HG03571 (cell line): ENCODE measurements at regions not wholly inside any gene's neighbourhood (a gene's known extent, or its start where the extent isn't known, plus 50 kb on each side); places are given as distances from the start of the nearest gene placed in this dataset.

Experiments
- ATAC-seq: cut with Tn5 transposase; IDR thresholded peaks from one replicate; pipeline ENCODE4 v1.9.1; 2021; ENCODE audit not compliant: unreplicated experiment

DNA sequence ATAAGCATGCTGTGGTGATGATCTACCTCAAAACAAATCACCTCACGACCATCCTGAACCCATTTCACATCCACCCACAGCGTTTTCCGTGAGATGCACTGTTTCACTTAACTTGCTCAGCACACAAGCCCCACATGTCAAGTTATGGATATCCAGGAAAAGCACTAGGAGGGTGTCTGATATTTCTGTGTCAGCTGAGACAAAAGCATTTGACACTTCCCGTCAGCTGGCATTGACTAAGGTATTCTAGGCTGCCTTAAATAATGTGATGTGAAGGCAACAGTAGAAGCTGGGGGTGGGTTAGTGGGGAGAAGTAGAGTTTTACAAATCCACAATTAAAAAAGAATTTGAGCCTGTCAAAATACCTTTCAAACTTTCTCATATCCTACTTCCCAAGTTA, 68.7 kb upstream of the MDFIC start:
- no peak for ATAC-seq

DNA sequence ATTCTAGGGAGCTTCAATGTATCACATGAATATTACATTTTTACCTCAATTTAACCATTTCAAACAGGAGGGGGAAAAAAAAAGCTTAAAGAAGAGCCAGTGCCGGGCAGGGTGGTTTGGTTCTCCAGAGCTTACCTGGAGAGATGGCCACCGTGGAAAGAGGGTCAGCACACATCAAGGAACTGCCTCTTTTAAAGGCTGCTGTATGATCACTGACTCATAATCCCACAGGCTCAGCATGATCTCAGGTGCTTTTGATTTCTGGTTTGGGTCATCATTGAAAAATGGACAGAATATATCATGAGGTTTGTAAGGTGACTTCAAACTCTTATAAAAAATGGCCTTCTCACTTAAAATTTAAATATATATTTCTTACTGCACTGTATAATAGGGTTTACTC, 67.5 kb upstream of the MDFIC start:
- no peak for ATAC-seq

DNA sequence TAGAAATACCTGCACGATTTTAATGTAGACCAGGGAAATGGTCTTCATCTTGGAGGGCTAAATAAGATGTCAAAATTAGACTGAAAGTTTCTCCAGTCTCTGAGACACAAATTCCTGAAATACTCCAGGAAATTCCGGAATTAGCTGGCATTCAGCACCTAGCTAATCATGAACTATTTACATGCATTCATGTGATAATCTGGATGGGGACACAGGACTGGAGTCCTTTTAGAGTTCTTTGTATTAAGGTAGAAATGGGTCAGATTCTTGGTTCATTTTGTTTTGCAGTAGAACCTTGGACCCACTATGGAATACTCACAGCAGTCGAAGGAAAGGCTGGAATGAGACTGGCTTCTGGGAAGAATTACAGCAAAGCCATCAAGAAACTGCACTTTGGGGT, 65.3 kb upstream of the MDFIC start:
- ATAC-seq: no peak

DNA sequence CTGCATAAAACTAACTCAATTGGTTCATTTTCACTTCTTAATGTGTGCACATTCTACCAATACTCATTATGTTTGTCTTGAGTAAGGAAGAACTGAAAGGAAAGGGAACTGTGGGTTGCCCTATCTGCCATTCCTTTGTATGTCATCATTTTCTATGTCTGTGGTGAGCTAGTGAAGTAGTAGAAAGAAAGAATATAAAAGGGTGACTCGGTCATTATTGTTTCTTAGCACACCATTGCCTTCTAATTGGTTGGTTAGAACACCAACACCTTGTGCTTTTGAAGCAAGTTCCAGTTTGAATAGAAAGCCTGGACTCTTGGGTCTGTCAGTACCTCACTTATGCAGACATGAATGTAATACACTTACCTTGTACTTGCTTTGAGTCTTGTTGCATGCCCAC, 64.3 kb upstream of the MDFIC start:
- no peak for ATAC-seq

DNA sequence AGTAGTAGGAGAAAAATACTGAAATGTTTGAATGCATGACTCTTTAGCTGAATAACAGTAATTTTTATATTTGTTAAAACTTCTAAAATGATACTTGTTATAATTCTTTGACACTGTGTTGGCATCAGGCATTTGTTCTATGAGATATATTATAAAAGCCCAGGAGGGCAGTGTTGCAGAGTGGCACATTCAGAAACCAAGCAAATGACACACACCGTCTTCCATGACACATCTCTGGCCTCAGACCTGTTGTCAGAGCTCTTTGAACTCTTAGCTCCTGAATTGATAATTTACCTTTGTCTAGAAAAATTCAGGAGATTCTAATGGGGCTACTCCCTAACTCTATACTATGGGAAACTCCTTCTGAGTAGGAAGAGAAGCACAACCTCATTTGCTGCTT, 62.4 kb upstream of the MDFIC start:
- ATAC-seq: no peak

DNA sequence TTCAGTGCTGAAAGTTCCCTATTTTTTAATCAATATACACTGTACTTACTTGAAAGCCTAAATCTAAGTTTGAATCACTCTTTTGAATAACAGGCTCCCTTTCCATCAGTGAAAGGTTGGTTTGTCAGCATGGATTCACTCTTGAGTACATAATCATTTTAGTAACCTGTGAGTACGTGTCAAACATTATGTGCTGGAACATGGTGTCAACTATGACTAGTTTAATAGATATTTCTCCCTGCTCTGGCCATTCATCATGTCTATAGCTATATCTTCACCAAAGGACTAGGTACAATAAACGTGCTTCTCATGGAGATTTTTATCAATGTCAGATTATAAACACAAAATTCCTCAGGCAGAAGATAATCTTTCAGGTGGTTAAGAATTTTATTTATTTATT, 61.7 kb upstream of the MDFIC start:
- no peak for ATAC-seq

DNA sequence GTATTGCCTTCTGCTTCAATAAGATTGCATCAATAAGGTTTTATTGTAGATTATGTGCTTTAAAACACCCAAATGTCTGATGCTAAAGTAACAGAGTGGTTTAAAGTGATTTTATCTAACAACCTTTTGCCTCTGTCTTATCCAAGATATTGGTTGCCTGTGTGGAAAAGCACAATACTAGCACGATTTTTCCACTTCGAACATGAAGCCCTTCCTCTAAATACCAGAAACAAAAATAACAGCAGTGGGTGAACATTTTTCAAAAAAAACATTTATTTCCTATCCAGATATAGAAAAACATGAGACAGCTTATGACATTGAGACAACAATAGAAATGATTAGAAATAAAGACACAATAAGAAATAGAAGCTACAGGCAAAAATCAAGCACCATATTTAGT, 59.5 kb upstream of the MDFIC start:
- ATAC-seq: no peak

DNA sequence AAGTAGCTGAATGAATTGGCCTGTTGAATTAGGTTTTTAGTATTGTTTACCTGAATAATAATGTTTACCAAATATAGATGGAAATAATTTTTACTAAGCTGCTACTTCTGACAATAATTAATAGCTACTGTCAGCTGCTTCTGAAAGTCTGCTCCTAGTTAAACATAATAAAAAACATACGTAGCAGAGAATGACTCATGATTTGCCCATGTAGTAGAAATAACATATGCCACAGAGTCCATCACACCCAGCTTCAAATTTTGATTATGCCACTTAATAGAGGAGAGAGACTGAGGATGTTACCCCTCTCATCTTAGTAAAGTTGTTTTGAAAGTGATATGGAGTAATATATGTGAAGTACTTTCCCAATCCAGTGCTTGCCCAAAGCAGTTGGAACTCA, 57.6 kb upstream of the MDFIC start:
- no peak for ATAC-seq

DNA sequence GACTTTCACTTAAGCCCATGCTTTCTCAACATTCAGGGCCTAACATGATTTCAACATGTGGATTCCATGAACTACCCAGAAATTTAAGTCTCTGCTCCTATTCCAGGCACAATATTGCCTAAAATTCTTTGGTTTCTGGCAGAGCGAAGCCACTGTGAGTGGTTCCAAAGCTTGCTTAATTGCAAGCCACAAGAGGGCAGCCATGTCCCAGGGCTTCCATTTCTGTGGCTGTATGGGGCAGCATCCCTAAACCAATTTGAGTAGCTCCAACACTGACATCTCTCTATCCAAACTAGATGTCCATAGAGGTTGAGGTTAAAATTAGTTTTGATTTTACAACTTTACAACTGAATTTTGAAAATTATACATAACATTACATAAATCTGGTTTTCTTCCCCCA, 56.3 kb upstream of the MDFIC start:
- ATAC-seq: peak; percentile 75
